ENCODE measurements at regions not wholly inside any gene's neighbourhood (a gene's known extent, or its start where the extent isn't known, plus 50 kb on each side); places are given as distances from the start of the nearest gene placed in this dataset.

DNA sequence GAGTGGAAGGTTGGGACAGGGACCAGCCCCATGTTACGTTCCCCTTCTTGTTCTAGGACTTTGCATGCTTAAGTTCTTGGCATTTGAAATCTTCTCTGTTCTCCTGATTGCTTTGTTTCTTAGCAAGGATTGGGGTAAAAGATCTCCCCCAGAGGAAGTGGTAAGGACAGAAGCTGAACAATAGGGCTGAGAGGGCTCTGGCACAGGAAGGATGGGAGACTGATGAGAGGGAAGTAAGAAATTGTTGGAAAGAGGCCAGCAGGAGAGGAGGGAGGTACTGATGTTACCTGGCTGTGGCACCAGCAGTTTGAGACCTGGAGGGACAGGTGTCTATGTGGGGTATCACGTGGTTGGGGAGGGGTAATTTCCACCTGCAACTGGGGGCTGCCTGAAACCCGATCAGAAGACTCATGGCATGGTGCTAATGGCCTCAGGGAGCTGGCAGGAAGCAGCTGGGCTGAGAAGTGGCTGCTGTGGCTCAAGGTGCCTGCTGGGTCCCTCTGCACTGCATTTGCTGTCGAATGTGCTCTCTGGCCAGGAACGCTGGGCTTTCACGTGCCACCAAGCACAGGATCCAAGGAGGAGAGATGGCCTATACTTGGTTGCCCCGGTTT is 108.4 kb downstream of the LSM3 start:
- TF ChIP-seq, protein P1, sequence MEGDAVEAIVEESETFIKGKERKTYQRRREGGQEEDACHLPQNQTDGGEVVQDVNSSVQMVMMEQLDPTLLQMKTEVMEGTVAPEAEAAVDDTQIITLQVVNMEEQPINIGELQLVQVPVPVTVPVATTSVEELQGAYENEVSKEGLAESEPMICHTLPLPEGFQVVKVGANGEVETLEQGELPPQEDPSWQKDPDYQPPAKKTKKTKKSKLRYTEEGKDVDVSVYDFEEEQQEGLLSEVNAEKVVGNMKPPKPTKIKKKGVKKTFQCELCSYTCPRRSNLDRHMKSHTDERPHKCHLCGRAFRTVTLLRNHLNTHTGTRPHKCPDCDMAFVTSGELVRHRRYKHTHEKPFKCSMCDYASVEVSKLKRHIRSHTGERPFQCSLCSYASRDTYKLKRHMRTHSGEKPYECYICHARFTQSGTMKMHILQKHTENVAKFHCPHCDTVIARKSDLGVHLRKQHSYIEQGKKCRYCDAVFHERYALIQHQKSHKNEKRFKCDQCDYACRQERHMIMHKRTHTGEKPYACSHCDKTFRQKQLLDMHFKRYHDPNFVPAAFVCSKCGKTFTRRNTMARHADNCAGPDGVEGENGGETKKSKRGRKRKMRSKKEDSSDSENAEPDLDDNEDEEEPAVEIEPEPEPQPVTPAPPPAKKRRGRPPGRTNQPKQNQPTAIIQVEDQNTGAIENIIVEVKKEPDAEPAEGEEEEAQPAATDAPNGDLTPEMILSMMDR (IDR thresholded peaks at IDR 0.05; ENCODE audit: borderline replicate concordance, extremely low read depth, low read length, poor library complexity, severe bottlenecking), result no peak
- TF ChIP-seq EZH2 (IDR thresholded peaks at IDR 0.05; ENCODE audit: borderline replicate concordance, low read depth, low read length, severe bottlenecking), result no peak
- H3K36me3 ChIP-seq (ENCODE audit: insufficient read depth, low read length), result no peaks in the 10 kb centered on the region
- H3K27ac ChIP-seq (ENCODE audit: low read length), result no peak overlapping the region
- no peaks in the 10 kb centered on the region for H4K20me1 ChIP-seq (ENCODE audit: insufficient read depth, low read length)
- H3K4me1 ChIP-seq (ENCODE audit: insufficient read depth, low read length), result no peaks in the 10 kb centered on the region
- H3K79me2 ChIP-seq (ENCODE audit: insufficient read depth, low read length), result no peaks in the 10 kb centered on the region
- peaks cover 21% of the 10 kb centered on the region for H3K27me3 ChIP-seq (ENCODE audit: insufficient read depth, low read length, poor library complexity)
- H3K4me2 ChIP-seq (ENCODE audit: insufficient read depth, low read length), result no peak overlapping the region
- no peak overlapping the region for H3K4me3 ChIP-seq (ENCODE audit: low read depth in 1 of 2, low read length in 2 of 2)
- DNase-seq, result no peak
- no peak overlapping the region for H3K9ac ChIP-seq (ENCODE audit: low read depth, low read length)
- no peak overlapping the region for H2AFZ ChIP-seq (ENCODE audit: low read depth, low read length)
- no peak for ATAC-seq (ENCODE audit: insufficient read depth, low read depth)
- H3K9me3 ChIP-seq (ENCODE audit: insufficient read depth, low read length, severe bottlenecking), result no peaks in the 10 kb centered on the region

DNA sequence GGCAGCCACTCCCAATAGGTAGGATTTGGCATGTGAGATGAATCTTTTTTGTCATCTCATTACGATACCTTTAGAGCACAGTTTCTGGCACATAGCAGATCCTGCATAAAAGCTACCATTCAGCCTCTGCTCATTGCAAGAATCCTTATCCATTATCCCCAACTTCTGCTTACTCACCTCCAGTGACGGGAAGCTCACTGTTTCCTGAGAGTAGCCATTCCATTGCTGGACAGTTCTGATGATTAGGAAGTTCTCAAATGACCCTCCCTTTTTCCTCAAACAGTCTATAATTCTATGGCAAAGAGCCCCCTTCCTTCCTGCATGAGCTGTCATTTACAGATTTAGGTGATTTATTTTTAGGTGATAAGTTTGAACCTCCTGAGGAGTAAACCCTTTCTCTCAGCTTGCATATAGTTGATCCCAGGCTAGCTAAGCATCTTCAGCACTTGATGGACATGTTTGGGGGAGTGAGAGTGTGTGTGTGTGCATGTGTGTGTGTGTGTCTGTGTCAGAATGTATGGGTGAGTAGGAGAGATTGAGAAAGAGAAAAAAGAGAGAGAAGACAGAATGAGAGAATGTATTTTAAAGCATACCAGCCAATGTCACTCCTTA is 109.7 kb downstream of the LSM3 start:
- no peak overlapping the region for H3K4me3 ChIP-seq (ENCODE audit: low read depth in 1 of 2, low read length in 2 of 2)
- H3K27me3 ChIP-seq (ENCODE audit: insufficient read depth, low read length, poor library complexity), result peaks cover 14% of the 10 kb centered on the region
- H3K9me3 ChIP-seq (ENCODE audit: insufficient read depth, low read length, severe bottlenecking), result no peaks in the 10 kb centered on the region
- no peaks in the 10 kb centered on the region for H4K20me1 ChIP-seq (ENCODE audit: insufficient read depth, low read length)
- DNase-seq (no peak), ATAC-seq (ENCODE audit: insufficient read depth, low read depth) (no peak)
- no peaks in the 10 kb centered on the region for H3K4me1 ChIP-seq (ENCODE audit: insufficient read depth, low read length)
- H3K79me2 ChIP-seq (ENCODE audit: insufficient read depth, low read length), result no peaks in the 10 kb centered on the region
- TF ChIP-seq EZH2 (IDR thresholded peaks at IDR 0.05; ENCODE audit: borderline replicate concordance, low read depth, low read length, severe bottlenecking), result no peak
- TF ChIP-seq, protein P1 (IDR thresholded peaks at IDR 0.05; ENCODE audit: borderline replicate concordance, extremely low read depth, low read length, poor library complexity, severe bottlenecking), result no peak
- H3K4me2 ChIP-seq (ENCODE audit: insufficient read depth, low read length), result no peak overlapping the region
- H3K9ac ChIP-seq (ENCODE audit: low read depth, low read length), result no peak overlapping the region
- H2AFZ ChIP-seq (ENCODE audit: low read depth, low read length), result no peak overlapping the region
- H3K36me3 ChIP-seq (ENCODE audit: insufficient read depth, low read length), result no peaks in the 10 kb centered on the region
- no peak overlapping the region for H3K27ac ChIP-seq (ENCODE audit: low read length)

DNA sequence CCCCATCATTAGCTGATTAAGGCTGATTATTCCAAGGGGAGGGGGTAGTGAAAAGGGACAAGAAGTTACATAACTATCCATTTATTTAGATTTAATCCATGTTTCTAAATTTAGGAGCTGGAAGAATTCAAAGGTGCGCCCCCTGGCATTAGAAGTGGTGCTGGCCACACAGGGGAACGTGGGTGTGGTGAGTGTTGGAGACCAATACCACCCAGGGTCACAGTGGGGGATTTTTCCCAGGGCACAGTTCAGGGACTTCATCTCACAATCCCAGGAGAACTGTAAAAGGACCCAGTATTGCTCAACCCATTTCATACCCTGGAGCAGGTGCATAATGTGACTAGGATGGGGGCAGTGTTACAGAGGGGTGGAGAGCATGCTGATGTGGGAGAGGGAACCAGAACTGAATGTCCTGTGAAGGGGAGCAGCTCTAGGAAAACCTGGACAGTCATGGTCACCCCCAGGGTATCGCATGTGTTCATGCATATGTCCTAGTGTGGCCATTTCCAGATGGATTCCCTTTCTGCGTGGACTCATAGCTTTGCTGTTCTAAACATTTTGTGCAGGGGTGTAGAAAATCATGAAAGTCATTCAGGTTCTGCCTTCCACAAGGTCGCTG is 110.3 kb downstream of the LSM3 start:
- Histone ChIP-seq H3K27ac (ENCODE audit: low read length) (no peak overlapping the region), H3K9ac (ENCODE audit: low read depth, low read length) (no peak overlapping the region), H3K4me2 (ENCODE audit: insufficient read depth, low read length) (no peak overlapping the region), H3K4me1 (ENCODE audit: insufficient read depth, low read length) (no peaks in the 10 kb centered on the region), H3K79me2 (ENCODE audit: insufficient read depth, low read length) (no peaks in the 10 kb centered on the region), H2AFZ (ENCODE audit: low read depth, low read length) (no peak overlapping the region), H3K4me3 (ENCODE audit: low read depth in 1 of 2, low read length in 2 of 2) (no peak overlapping the region), H3K27me3 (ENCODE audit: insufficient read depth, low read length, poor library complexity) (peaks cover 14% of the 10 kb centered on the region), H3K9me3 (ENCODE audit: insufficient read depth, low read length, severe bottlenecking) (no peaks in the 10 kb centered on the region), H4K20me1 (ENCODE audit: insufficient read depth, low read length) (no peaks in the 10 kb centered on the region), H3K36me3 (ENCODE audit: insufficient read depth, low read length) (no peaks in the 10 kb centered on the region)
- no peak for DNase-seq
- no peak for TF ChIP-seq EZH2 (IDR thresholded peaks at IDR 0.05; ENCODE audit: borderline replicate concordance, low read depth, low read length, severe bottlenecking)
- TF ChIP-seq, protein P1 (IDR thresholded peaks at IDR 0.05; ENCODE audit: borderline replicate concordance, extremely low read depth, low read length, poor library complexity, severe bottlenecking), result no peak
- no peak for ATAC-seq (ENCODE audit: insufficient read depth, low read depth)

All from DND-41 (cell line).